Right lobe of liver (tissue), 6 donors: ENCODE measurements at regions not wholly inside any gene's neighbourhood (a gene's known extent, or its start where the extent isn't known, plus 50 kb on each side); places are given as distances from the start of the nearest gene placed in this dataset.

Source experiments
- ATAC-seq, 4 donors: fragments of 200-7000 bp; cut with Tn5 transposase; one replicate each; pipeline ENCODE4 v1.9.1; 2020; ENCODE audit warnings: mild to moderate bottlenecking in 4 of 4, moderate library complexity in 4 of 4
- DNase-seq, 3 donors: peaks; one replicate each; pipeline ENCODE4 v3.0.0-alpha.2; 2020
- H3K27ac ChIP-seq, 3 donors: fragments of 200-600 bp; one replicate each; pipeline ENCODE4 v1.8.0; 2022
- H3K27me3 ChIP-seq, 2 donors: fragments of 200-600 bp; one replicate each; pipeline ENCODE4 v1.8.0; 2022
- H3K36me3 ChIP-seq, 4 donors: fragments of 200-600 bp; sonication (generic) in 1 of 4; one replicate each; pipeline versions ENCODE4 v1.5.1 to v1.8.0; 2017 to 2022; ENCODE audit warnings: control low read depth in 1 of 4
- H3K4me1 ChIP-seq, 4 donors: fragments of 200-600 bp; sonication (generic) in 1 of 4; one replicate each; pipeline versions ENCODE4 v1.5.1 to v1.8.0; 2017 to 2022; ENCODE audit warnings: control low read depth in 1 of 4
- H3K4me3 ChIP-seq, 3 donors: fragments of 200-600 bp; one replicate each; pipeline ENCODE4 v1.8.0; 2022
- H3K9me3 ChIP-seq, 4 donors: fragments of 200-600 bp; sonication (generic) in 1 of 4; one replicate each; pipeline versions ENCODE4 v1.5.1 to v1.8.0; 2017 to 2022; ENCODE audit warnings: control low read depth in 1 of 4
- CTCF ChIP-seq, 4 donors: fragments of 200-600 bp in 3 of 4; fragments of 450-650 bp in 1 of 4; IDR thresholded peaks; one replicate each; pipeline versions ENCODE4 v1.5.1 to v1.8.0; 2016 to 2022; ENCODE audit warnings: antibody characterized with exemption in 4 of 4, mild to moderate bottlenecking in 2 of 4
- POLR2A ChIP-seq: fragments of 450-650 bp; IDR thresholded peaks from one replicate; pipeline ENCODE4 v1.6.1; 2017; ENCODE audit warnings: antibody characterized with exemption, mild to moderate bottlenecking
- WGBS: methylation state at CpG from one replicate; pipeline ENCODE4 v1.1.6; 2018; ENCODE audit warnings: low coverage, low lambda C conversion rate; ENCODE audit not compliant: insufficient coverage; ENCODE audit errors: missing lambda C conversion rate; 5-methylcytosine and 5-hydroxymethylcytosine counted together
- intact Hi-C, 2 donors: fragments of 100-400 bp; cut with DNase I; formaldehyde crosslinking; loops; one replicate each; pipeline versions ENCODE4 v1.11.2 to v1.14.1; 2022
- donor health status: DM: no; HTN: yes; CAD: no.
- donor health status: DM: no; HTN: no; CAD: no.
- donor health status: DM: no; HTN: no; CAD: no.
- donor health status: DM: no; HTN: yes; CAD: no.
- donor health status: DM: no; HTN: yes; CAD: no.

DNA sequence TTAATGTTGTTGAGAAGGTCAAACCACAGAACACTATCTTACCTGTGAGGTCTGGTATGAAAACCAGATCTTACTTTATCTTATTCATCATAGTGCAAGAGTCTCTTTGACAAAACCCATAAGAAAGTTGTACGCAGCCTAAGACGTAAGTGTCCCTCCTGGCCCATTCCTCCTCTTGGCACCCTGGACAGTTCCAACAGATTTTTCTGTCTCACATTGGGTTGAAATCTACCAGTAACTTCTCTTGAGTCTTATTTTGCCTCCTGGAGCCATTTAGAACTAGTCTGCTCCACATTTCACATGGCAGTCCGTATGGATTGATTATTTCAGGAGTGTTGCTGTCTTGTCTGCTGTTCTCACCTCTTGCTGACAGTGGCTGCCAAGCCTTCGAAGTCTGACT lies 498.4 kb downstream of the PDCD6IP start:
- no peaks in the 10 kb centered on the region for H3K9me3 ChIP-seq
- no peaks in the 10 kb centered on the region for H3K36me3 ChIP-seq
- intact Hi-C loops = no loop called here
- ATAC-seq = no peak
- no peak for TF ChIP-seq CTCF (IDR thresholded peaks at IDR 0.05)
- no peak for TF ChIP-seq POLR2A
- 50% methylated on average over 4 of the region's 4 CpGs for WGBS
- DNase-seq = no peak
- no peak overlapping the region for H3K4me3 ChIP-seq
- H3K27ac ChIP-seq = no peak overlapping the region
- H3K4me1 ChIP-seq = no peaks in the 10 kb centered on the region
- no peaks in the 10 kb centered on the region for H3K27me3 ChIP-seq

DNA sequence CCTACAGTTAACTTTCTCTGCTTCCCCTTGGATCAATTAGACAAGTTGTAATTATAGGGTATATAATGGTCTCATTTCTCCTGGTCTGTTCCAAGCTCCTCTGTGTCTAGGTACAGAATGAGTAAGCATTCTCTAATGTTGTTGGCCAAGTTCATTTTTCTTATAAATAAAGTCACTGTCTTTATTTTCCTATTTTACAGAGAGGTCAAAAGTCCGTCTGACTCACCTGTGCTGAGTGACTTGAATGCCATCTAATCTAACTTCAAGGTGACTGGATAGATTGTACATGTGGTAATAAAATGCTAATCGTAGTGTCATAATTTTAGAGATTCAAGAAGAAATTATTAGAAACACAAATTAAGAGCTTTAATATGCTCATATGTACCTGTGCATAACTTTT lies 500.2 kb downstream of the PDCD6IP start:
- intact Hi-C loops = no loop called here
- Histone ChIP-seq H3K36me3 (no peaks in the 10 kb centered on the region), H3K9me3 (no peaks in the 10 kb centered on the region), H3K4me1 (no peaks in the 10 kb centered on the region), H3K4me3 (no peak overlapping the region), H3K27me3 (no peaks in the 10 kb centered on the region), H3K27ac (no peak overlapping the region)
- DNase-seq (no peak), ATAC-seq (no peak)
- 43% methylated on average over 2 of the region's 2 CpGs for WGBS
- TF ChIP-seq CTCF (IDR thresholded peaks at IDR 0.05) (no peak), POLR2A (no peak)

GRCh38 chr3:34300621-34301020 lies 502.2 kb downstream of the PDCD6IP start:
- 26% methylated on average over 3 of the region's 3 CpGs for WGBS
- DNase-seq (no peak), ATAC-seq (no peak)
- intact Hi-C loops = no loop called here
- Histone ChIP-seq H3K27ac (no peak overlapping the region), H3K36me3 (no peaks in the 10 kb centered on the region), H3K27me3 (no peaks in the 10 kb centered on the region), H3K9me3 (no peaks in the 10 kb centered on the region), H3K4me3 (no peak overlapping the region), H3K4me1 (no peaks in the 10 kb centered on the region)
- TF ChIP-seq CTCF (IDR thresholded peaks at IDR 0.05) = no peak

- no peak overlapping the region for H3K27ac ChIP-seq
- TF ChIP-seq CTCF (IDR thresholded peaks at IDR 0.05) (no peak), POLR2A (no peak)
- H3K36me3 ChIP-seq = no peaks in the 10 kb centered on the region
- intact Hi-C loops = no loop called here
- no peak for DNase-seq
- H3K4me3 ChIP-seq = no peak overlapping the region
- no peaks in the 10 kb centered on the region for H3K9me3 ChIP-seq
- no peaks in the 10 kb centered on the region for H3K4me1 ChIP-seq
- no peak for ATAC-seq
- WGBS = 65% methylated on average over 2 of the region's 2 CpGs
- no peaks in the 10 kb centered on the region for H3K27me3 ChIP-seq
Measured at GRCh38 chr3:34301313-34301712, 502.9 kb downstream of the PDCD6IP start.

DNA sequence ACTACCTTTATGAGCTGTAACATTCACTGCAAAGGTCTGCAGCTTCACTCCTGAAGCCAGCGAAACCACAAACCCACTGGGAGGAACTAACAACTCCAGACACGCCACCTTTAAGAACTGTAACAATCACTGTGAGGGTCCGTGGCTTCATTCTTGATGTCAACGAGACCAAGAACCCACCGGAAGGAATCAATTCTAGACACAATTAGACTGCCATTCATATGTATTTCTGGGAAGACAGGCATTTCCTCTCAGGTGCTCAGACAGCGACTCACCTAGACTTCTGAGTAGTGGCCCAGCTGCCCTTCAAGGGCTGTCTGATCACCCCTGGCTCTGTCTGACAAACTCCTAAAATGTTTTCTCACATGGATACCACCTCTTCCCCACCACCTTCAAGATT lies 506.8 kb downstream of the PDCD6IP start:
- Histone ChIP-seq H3K4me1 (no peaks in the 10 kb centered on the region), H3K27ac (no peak overlapping the region), H3K27me3 (no peaks in the 10 kb centered on the region), H3K9me3 (no peaks in the 10 kb centered on the region), H3K4me3 (no peak overlapping the region), H3K36me3 (no peaks in the 10 kb centered on the region)
- intact Hi-C loops = no loop called here
- WGBS = 50% methylated on average over 1 of the region's 6 CpGs
- DNase-seq = no peak
- TF ChIP-seq POLR2A (no peak), CTCF (IDR thresholded peaks at IDR 0.05) (no peak)
- ATAC-seq = no peak
